ENCODE measurements at regions not wholly inside any gene's neighbourhood (a gene's known extent, or its start where the extent isn't known, plus 50 kb on each side); places are given as distances from the start of the nearest gene placed in this dataset.

GRCh38 chr3:132159145-132159544 is 124.3 kb upstream of the CPNE4 start:
- no peaks in the 10 kb centered on the region for H3K9me3 Mint-ChIP-seq (ENCODE audit: unreplicated experiment)
- H3K4me1 Mint-ChIP-seq (ENCODE audit: unreplicated experiment): no peaks in the 10 kb centered on the region
- no peaks in the 10 kb centered on the region for H3K27me3 Mint-ChIP-seq (ENCODE audit: unreplicated experiment)
- DNase-seq (ENCODE audit: low spot score): no peak
- H3K4me3 Mint-ChIP-seq (ENCODE audit: unreplicated experiment): no peak overlapping the region
- no peaks in the 10 kb centered on the region for H3K36me3 Mint-ChIP-seq (ENCODE audit: low read depth, unreplicated experiment)
- TF ChIP-seq CTCF (IDR thresholded peaks at IDR 0.05; ENCODE audit: unreplicated experiment): no peak
- H3K27ac Mint-ChIP-seq (ENCODE audit: unreplicated experiment): no peak overlapping the region

GRCh38 chr3:132160198-132160597 is 125.4 kb upstream of the CPNE4 start:
- Mint-ChIP-seq H3K27ac (ENCODE audit: unreplicated experiment) (no peak overlapping the region), H3K36me3 (ENCODE audit: low read depth, unreplicated experiment) (no peaks in the 10 kb centered on the region), H3K27me3 (ENCODE audit: unreplicated experiment) (no peaks in the 10 kb centered on the region), H3K4me1 (ENCODE audit: unreplicated experiment) (no peaks in the 10 kb centered on the region), H3K4me3 (ENCODE audit: unreplicated experiment) (no peak overlapping the region), H3K9me3 (ENCODE audit: unreplicated experiment) (no peaks in the 10 kb centered on the region)
- no peak for TF ChIP-seq CTCF (IDR thresholded peaks at IDR 0.05; ENCODE audit: unreplicated experiment)
- DNase-seq (ENCODE audit: low spot score): no peak

GRCh38 chr3:132161608-132162007 is 126.8 kb upstream of the CPNE4 start:
- H3K4me1 Mint-ChIP-seq (ENCODE audit: unreplicated experiment): no peaks in the 10 kb centered on the region
- no peaks in the 10 kb centered on the region for H3K27me3 Mint-ChIP-seq (ENCODE audit: unreplicated experiment)
- no peak for TF ChIP-seq CTCF (IDR thresholded peaks at IDR 0.05; ENCODE audit: unreplicated experiment)
- no peaks in the 10 kb centered on the region for H3K36me3 Mint-ChIP-seq (ENCODE audit: low read depth, unreplicated experiment)
- H3K9me3 Mint-ChIP-seq (ENCODE audit: unreplicated experiment): no peaks in the 10 kb centered on the region
- H3K4me3 Mint-ChIP-seq (ENCODE audit: unreplicated experiment): no peak overlapping the region
- no peak for DNase-seq (ENCODE audit: low spot score)
- H3K27ac Mint-ChIP-seq (ENCODE audit: unreplicated experiment): no peak overlapping the region

GRCh38 chr3:132164469-132165092 is 129.8 kb upstream of the CPNE4 start:
- Mint-ChIP-seq H3K4me3 (ENCODE audit: unreplicated experiment) (no peak overlapping the region), H3K27ac (ENCODE audit: unreplicated experiment) (no peak overlapping the region), H3K4me1 (ENCODE audit: unreplicated experiment) (no peaks in the 10 kb centered on the region), H3K36me3 (ENCODE audit: low read depth, unreplicated experiment) (no peaks in the 10 kb centered on the region), H3K9me3 (ENCODE audit: unreplicated experiment) (no peaks in the 10 kb centered on the region), H3K27me3 (ENCODE audit: unreplicated experiment) (peaks cover 1% of the 10 kb centered on the region)
- no peak for TF ChIP-seq CTCF (IDR thresholded peaks at IDR 0.05; ENCODE audit: unreplicated experiment)
- no peak for DNase-seq (ENCODE audit: low spot score)

- Mint-ChIP-seq H3K36me3 (ENCODE audit: low read depth, unreplicated experiment) (no peaks in the 10 kb centered on the region), H3K27ac (ENCODE audit: unreplicated experiment) (no peak overlapping the region), H3K4me1 (ENCODE audit: unreplicated experiment) (no peaks in the 10 kb centered on the region), H3K9me3 (ENCODE audit: unreplicated experiment) (no peaks in the 10 kb centered on the region), H3K4me3 (ENCODE audit: unreplicated experiment) (no peak overlapping the region), H3K27me3 (ENCODE audit: unreplicated experiment) (peaks cover 1% of the 10 kb centered on the region)
- DNase-seq (ENCODE audit: low spot score): no peak
- no peak for TF ChIP-seq CTCF (IDR thresholded peaks at IDR 0.05; ENCODE audit: unreplicated experiment)
These were observed 133.1 kb upstream of the CPNE4 start for GRCh38 chr3:132167870-132168269.
